GM18873 (cell line): ENCODE measurements at regions not wholly inside any gene's neighbourhood (a gene's known extent, or its start where the extent isn't known, plus 50 kb on each side); places are given as distances from the start of the nearest gene placed in this dataset.

Experiments used
- ATAC-seq: cut with Tn5 transposase; IDR thresholded peaks from one replicate; pipeline ENCODE4 v1.9.1; 2021; ENCODE audit warnings: mild to moderate bottlenecking, moderate library complexity, moderate number of reproducible peaks; ENCODE audit not compliant: unreplicated experiment, low FRiP score

GRCh38 chr10:83625831-83626360 is 513.4 kb upstream of the GHITM start:
- ATAC-seq: no peak

DNA sequence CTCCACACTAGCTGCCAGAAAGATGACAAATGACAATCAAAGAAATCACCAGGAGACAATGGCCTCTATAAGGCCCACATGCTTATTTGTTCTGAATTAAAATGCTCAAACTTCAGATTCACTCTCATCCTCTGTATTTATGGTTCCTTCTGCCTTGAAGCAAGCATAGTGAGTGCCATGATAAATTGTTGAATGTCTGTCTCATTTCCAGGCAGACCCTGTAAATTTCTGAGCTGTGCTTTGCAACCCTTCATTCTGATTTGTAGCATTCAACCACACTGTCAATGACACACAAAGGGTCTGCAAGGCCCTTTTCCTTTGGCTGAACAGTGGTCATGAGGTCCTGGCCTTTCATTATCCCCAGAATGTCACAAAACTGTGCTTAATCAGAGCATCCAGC is 506.6 kb upstream of the GHITM start:
- ATAC-seq: no peak

DNA sequence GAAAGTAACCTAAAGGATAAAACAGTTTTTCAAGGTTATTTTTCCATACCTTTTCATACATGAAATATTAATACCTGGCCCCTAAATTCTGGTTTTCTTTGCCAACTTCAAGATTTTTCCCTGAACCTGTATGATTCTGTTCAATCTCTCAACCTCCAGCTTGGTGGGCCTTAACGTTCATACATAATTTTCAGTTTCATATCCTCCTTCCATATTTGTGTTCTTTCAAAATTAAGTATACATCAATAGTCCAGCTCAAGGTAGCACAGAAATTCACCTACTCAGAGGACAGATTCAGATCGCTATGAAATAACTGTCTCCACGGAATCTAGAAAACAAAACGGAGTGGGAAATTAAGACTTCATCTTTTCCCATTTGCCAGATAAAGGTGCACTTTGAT is 505.8 kb upstream of the GHITM start:
- no peak for ATAC-seq

DNA sequence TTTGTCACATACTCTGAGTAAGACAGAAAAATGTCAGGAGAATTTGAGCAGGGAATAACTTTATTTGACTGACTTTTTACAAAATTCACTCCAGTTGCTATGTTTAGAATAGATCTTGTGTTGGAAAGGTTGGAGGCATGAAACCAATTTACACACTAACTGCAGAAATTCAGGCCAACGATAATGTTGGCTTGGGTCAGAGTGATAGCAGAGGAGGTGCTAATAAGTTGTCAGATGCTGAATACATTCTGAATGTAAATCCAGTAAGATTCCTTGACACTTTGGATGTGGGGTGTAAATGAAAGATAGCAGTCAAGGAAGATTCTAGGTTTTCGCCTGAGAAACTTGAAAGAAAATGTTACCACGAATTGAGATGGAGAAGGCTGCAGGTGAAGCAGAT is 502.5 kb upstream of the GHITM start:
- ATAC-seq: no peak

DNA sequence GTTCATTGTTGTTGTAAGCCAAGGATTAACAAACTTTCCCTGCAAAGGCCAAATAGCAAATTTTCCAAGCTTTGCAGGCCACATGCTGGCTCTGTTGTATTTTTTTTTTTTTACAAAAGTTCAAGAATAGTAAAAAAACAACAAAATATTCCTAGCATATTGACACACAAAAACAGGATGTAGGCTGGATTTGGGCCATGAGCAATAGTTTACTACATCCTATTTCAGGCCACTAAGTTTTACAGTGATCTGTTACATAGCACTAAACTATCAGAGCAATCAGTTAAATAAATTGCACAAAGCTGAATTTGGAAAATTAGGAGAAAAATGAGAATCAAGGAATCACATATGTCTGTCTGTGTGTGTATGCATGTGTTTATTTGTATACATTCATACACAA is 491.8 kb upstream of the GHITM start:
- no peak for ATAC-seq

DNA sequence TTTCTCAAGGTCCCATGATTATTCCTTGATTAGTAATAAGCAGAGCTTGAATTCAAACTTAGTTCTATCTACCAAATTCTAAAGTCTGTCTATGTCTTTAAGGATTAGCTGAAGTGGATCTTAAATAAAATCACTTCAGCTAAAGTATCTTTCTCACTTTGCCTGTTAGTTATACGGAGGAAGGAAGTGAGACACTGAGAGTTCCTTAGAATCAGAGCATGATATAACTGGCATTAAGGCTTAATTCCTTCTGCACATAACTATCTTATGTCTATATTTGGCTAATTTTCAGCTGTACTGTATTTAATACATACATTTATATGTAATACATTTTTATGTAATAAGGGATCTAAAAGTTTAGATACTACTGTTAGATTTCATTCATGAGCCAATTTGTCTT is 491.1 kb upstream of the GHITM start:
- ATAC-seq: no peak

DNA sequence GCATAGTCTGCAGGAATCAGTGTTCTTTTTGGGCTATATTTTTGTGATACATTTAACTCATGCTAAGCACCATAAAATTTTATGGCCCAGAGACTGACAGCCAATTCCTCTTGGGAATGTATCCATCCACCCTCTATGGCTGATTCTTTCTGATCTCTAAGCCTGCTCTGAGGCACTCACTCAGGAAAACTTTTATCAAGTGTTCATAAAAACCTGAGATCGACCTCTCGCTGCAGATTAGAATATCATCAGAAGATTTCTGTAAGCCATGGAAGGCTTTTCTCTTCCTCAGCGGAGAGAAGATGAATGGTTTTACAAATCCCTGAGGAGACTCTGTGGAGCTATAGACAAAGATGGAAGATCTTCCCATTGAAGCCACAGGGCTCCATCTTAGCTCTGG is 489.8 kb upstream of the GHITM start:
- ATAC-seq: no peak

DNA sequence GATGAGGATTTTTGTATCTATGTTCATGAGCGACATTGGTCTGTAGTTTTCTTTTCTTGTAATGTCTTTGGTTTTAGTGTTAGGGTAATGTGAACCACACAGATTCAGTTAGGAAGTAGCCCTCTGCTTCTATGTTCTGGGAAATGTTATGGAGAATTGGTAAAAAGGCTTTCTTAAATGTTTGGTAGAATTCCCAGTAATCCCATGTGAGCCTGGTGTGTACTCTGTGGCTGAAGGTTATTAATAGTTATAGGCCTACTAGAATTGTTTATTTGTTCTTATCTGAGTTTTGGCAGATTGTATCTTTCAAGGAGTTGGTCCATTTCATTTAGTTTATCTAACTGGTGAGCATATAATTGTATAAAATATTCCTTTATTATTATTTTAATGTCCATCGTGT is 484.6 kb upstream of the GHITM start:
- no peak for ATAC-seq

DNA sequence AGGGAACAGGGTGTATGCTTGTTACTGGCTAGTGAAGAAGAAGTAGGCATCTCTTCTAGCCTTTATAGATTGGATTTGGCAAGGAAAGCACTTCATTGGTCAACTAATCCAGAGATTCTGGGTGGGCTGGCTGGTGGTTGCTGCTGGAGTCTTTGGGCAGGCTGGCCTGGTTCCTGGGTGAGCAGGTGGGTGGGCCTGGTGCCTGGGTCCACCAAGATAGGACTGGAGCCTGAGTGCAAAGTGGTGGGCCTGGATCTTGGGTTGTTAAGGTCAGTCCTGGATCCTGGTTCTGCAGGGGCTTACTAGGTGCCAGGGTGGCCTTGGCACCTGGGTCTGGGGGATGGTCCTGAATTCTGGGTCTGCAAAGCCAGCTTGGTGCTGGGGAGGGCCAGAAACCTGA is 482.4 kb upstream of the GHITM start:
- ATAC-seq: no peak

DNA sequence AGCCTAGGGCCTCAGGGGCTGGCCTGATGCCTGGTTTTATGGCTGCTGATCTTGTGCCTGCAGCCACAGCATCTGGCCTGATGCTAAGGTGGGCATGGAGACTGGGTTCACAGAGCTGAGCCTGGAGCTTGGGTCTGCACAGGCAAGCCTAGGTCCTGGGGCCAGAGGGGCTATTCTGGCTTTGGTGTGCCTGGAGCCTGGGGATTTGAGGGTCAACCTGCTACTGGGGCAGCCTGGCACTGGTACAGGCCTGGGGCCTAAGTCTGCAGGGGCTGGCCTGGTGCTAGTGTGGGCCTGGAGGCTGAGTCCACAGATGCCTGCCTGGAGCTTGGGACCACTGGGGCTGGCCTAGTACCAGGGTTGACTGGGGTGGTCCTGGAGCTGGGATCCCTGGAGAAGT is 481.8 kb upstream of the GHITM start:
- ATAC-seq: no peak

DNA sequence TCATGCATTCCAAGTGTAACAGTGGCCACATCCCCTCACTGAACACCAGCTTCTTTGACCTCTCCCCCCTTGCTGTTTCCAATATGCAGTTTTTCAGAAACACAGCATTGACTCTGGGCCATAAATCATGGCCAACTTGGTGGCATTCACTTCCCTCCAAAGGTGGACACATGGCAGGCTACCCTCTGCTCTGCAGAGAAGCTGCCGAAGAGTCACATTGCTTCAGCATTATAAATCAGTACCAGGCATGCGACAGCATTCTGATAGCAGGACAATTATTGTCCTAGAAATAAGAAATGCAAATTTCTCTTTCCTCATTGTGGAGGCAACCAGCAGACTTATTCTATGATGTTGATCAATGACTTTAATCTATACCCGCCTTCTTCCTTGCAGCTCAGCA is 475.4 kb upstream of the GHITM start:
- ATAC-seq: no peak

DNA sequence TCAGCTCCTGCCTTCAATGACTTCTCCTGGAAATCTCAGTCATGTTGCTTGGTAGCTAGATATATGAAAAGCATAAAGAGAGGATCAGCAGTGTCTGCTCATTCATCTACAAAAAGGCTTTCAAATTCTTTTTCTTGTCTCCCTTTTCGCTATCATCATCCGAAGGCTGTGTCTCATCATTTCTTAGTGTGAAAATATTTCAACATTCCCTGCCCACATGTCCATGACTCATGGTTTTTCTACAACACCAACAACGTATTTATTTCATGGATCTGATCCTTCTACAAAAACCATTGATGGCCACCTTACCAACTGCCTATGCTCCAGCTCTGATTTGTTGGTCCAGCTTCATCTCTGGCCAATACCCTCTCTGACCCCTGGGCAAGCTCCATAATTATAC is 472.5 kb upstream of the GHITM start:
- no peak for ATAC-seq

DNA sequence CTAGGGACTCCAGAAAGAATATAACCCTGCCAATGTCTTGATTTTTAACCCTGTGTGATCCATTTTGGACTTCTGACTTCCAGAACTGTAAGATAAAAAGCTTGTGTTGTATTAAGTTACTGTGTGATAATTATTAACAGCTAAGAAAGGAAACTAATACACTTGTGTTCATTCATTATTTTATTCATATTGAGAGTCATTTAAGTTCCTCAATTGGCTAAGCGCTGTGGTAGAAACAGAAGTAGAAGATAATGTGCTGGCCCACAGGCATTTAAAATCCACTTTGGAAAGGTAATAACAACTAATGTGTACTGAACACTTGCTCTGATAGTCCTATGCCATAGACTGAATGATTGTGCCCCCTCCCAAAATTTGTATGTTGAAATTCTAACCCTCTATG is 471.7 kb upstream of the GHITM start:
- ATAC-seq: no peak

- ATAC-seq: no peak
Observed at GRCh38 chr10:83673316-83673715, 466.0 kb upstream of the GHITM start.

DNA sequence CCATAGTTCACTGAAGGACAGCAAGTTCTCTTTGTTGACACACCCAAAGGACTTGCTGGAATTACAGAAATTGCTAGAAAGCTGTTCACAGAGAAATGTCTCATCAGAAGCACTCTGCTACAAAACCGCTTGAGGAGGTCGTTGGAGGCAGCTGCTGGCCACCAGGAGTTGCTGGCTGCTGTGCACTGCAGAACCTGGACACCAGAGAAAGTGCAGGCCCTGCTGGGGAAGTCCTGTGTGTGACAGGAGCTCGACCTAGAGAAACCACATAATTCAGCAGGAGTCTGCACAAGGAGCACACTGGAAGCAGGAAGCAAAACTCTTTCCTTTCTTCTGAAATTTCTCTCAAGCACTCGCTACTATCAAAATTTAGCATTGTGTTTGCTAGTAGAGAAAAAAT is 461.5 kb upstream of the GHITM start:
- ATAC-seq: no peak

DNA sequence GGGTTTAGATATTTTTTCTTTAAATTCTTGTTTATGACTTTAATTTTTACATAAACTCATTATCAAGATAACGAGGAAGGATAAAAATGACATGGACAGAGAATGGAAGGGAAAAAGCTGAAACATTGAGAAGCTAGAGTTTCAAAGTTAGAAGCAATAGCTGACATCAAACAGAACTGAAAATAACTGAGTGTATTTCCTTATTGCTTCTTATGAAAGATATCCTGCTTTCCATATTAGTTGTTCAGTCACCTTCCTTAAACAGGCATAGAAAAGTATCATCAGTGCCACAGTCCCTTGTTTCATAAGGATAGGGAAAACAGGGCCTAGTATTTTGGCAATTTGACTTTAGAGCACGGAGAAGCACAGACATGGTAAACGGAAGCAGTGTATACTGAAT is 460.5 kb upstream of the GHITM start:
- ATAC-seq: no peak

DNA sequence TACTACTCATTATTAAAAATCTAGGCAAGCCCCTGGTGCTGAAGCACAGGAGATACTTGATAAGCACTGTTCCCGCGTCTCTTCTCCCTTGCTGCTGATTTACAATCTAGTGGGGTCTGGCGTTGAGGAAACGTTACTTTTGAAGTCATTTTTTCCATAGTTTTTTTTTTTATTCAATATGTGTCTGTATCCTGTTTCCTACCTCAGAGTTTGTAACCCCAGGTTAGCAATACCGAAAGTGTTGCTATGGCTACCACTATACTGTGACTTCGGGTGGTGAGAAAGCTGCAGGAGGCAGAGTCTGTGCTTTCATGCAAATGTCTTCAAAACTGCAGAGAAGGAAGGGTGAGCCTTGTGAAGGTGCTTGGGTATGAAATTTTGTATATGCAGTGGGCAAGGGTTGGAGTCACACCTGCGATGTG is 458.8 kb upstream of the GHITM start:
- peak; percentile 100 for ATAC-seq

DNA sequence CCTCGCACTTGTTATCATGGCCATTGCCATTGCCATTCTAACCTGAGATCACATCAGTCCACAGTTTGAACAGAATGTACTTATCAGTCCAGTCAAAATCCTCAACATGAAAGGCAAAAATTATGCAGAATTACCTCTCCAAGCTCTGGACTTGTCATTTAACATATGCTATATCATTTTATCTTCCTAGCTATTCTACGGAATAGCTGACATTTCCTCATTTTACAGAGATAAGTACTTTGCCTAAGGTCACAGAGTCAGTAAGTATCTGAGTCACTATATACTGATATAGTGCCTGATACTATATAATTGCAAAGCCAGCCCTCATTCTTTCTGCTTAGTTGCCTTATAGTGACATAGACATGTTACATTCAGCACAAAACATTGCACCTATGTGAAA is 456.9 kb upstream of the GHITM start:
- no peak for ATAC-seq

- no peak for ATAC-seq
Observed at GRCh38 chr10:83685458-83685857, 453.9 kb upstream of the GHITM start.

DNA sequence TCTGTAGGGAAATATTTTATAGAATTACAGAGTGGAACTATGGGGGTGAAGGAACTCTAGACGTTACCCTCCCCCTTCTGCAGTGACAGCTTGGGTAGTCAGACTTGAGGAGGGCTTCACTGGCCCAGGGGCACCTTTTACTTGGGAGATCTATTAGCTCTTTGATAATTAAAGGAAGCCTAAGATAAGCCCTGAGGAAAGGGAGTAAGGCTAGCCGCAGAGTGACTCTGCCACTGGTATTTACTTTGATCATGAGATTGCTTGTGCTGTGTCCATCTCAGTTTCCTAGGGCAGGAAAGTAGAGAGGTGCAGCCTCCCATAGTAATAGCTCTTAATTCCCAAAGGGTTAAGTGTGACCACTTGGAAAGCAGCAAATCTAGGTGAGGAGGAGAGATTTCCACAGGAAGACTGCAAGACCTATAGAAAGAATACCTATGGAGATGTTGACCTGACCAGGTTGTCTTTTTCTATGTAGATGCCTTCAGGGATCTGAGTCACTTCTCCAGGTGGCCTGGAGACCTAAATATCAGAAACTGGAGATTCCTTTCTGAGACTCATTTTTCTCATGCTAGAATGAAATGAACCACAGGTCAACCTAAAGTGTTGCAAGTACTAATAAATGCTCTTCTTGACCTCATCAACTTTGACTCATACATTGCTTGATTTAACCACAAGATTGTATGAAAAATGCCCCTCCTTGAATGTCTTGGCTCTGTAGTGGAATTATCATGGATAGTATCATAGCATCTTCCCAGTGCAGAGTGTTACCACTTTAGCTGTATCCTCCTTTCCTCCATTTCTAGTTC is 447.3 kb upstream of the GHITM start:
- ATAC-seq: no peak

DNA sequence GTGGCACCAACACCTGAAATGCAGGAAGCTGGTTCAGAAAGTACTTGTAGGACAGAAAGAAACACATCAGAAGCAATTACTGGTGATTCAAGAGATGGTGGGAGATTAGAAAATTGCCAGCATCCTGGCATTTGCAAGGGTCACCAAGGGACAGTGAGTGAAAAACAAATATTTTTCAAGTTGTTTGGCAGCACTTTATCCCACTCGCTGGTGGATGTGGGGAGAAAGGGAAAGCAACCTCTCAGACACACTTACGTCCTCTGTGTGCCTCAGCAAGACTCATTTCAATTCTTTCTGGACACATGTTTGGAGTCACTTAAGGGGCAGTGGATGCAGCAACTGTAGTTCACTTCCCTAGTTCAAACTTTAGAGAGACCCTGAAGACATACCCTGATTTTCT is 440.4 kb upstream of the GHITM start:
- no peak for ATAC-seq

DNA sequence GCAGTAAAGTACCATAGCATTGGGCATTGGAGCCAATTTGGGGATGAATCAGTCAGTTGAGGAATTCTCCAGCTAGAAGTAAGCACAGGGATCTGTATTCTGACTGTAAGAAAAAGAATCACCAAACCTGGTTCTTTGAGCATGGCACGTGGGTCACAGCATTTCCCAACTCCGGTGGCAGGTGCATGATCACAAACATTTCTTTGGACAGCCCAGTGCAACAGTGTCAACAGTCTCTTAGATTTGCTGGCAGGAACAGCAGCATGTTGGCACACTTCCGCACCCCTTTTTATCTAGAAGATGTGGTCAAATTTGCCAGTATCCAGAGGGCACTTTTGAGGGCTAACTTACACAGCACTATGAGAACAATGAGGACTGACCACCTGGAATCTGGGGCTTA is 437.5 kb upstream of the GHITM start:
- no peak for ATAC-seq

DNA sequence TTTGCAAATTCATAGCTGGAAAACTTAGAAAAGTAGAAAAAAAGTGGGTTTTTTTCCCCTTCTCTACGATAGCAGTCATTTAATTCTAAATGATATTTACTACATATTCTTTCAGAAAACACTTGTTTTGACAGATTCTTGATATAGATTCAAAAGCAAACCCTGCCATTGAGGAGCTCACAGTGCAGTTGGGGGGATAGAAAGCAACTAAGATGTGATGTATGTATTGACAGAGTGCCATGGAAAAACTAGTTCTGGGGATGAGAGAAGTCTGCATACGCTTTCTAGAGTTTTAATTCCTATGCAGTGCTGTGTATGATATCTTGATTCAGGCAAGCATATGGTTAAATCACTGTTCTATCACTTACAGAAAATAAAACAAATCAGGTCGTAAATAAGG is 436.6 kb upstream of the GHITM start:
- no peak for ATAC-seq
